Hematopoietic multipotent progenitor cell (in vitro differentiated cells): ENCODE measurements at regions not wholly inside any gene's neighbourhood (a gene's known extent, or its start where the extent isn't known, plus 50 kb on each side); places are given as distances from the start of the nearest gene placed in this dataset.
"Not testable (repeated sequence)": the region's sequence is repeated elsewhere in the genome, so short reads cannot be mapped to it uniquely, and the experiment has no call there.

Source experiments
- DNase-seq, 3 donors: peaks; one replicate each; pipeline ENCODE4 v3.0.0-alpha.2; 2011 to 2015; ENCODE audit warnings: low read depth in 2 of 3, low spot score in 2 of 3

DNA sequence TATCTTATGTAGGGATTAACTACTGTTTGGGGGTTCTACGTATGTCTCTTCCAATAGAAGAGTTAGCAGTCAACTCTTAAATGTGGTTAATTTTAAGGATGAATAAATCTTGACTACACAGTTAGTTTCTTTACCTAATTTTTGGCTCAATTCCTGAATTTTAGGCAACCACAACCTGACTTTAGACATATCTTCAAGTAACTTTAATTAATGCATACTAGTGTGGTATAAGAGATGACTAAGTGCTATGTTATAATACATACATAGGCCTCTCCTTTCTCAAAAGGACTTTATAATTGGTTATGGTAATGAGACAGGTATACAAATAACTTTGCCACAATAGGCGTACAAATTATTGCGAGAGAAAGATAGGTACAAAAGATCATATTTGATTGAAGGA is 312.0 kb downstream of the IRS1 start:
- DNase-seq, result no peak

DNA sequence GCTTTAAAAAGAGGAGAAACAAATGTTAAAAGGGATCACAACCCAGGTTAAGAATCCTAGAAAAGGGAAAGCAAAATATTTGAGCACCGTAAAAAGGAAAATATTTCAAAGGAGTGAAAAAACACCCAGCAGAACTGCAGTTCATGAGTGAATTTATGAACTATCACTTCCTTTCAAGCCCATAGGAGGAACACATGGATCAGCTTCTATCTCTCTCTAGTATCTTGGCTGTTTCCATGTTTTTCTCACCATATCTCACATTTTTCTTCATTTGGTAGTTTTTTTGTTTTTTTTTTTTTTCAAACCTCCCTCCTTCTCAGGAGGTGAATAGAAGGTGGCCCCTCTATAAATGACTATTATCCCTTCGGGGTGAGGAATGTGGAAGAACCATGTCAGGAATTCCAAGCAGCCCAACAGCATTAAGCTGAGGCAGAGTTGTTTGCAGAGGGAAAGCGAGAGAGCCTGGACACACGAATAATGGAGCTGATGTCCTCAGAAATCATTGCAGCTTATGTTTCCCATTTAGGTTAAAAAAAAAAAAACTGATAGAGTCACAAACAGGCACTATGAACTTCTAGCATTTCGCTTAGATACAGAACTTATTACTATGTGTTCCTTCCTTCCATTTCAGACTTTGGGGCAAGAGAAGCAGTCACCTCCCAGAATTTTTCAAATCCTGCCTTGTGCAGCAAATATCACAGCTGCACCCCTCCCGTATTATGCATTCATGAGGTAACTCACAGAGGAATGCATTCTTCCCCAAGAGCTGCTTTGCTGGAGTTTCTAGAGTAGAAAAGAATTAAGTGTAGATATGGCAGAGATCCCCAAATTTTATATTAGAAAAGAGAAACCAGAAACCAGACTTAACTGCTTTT is 315.6 kb downstream of the IRS1 start:
- DNase-seq, result no peak

GRCh38 chr2:226483143-226483542 is 316.5 kb downstream of the IRS1 start:
- no peak for DNase-seq

- no peak for DNase-seq
These were observed 321.4 kb downstream of the IRS1 start for GRCh38 chr2:226478109-226478809.

- DNase-seq, result no peak
These were observed 322.2 kb downstream of the IRS1 start for GRCh38 chr2:226477221-226478108.

DNA sequence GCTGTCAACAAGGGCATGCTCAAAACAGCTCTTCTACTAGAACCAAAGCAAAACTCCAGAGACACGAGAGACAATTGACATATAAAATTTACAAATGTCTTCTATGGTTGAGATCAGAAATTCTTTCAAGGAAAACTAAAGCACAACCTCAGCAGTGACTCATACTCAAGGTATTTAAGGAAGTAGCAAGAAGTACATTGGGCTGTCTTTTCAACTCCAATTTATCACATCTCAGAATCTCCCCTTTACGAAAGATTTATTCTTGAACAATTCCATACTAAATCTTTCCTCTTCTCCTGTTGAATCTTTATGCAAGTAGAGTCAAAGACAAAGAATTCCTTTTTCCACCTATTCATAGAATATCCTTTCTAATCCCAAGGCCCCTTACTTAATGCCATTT is 324.0 kb downstream of the IRS1 start:
- DNase-seq, result no peak

DNA sequence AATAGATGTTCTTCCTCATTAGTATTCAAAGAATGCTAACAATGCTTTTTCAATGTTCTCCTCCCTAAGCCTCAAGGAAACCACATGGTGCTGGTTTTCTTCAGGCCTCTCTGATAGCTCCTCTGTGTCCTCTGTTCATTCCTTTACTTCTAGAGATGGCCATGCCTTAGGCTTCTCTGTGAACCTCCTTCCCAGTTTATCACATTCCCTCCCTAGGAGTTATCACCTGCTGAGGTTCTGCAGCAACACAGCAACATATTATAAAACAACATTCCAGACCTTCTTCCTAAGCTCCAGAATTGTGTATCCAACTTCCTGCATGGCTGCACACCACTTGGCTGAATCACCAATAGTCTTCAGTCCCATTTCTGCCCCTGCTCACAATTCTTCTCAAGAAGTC is 325.5 kb downstream of the IRS1 start:
- DNase-seq, result no peak

DNA sequence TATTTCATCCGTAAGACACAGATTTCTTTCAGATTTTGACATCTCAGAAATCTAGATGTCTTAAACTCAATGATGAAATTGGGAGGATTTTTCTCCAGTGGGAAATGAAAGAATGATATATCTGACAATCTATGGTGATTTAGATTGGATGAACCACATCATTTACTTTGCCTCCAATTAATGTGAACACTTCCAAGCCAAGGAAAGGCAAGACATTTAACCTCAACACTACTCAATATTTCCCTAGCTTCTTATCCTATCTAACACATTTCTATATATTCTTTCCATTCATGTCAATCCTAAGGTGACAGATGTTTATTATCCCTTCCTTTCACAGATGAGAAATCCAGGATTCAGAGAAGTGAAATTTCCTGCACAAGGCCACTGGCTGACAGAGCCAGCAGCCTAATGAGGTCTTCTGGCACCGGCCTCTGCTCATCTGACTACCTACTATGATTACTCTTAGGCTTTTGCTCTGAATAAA is 327.6 kb downstream of the IRS1 start:
- DNase-seq, result no peak

DNA sequence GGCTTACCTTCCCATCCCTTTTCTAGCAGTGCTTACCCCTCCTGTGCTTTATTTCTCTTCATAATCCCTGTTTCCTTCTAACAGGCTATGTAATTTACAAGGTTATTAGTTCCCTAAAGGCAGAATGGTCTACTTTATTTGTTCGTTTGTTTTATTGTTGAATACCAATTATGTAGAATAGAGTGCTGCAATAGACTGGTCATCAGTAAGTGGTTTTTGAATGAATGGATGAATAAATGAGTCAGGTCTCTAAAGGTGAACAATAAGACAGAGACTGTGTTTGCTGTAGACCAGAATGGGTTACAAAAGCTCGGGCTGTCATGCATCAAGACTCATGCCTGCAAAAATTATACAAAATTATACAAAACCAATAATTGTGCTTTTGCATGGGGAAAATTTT is 332.0 kb downstream of the IRS1 start:
- no peak for DNase-seq

- no peak for DNase-seq
These were observed 332.4 kb downstream of the IRS1 start for GRCh38 chr2:226467221-226467620.

GRCh38 chr2:226466589-226466988 is 333.0 kb downstream of the IRS1 start:
- no peak for DNase-seq

GRCh38 chr2:226466124-226466523 is 333.5 kb downstream of the IRS1 start:
- DNase-seq, result no peak

GRCh38 chr2:226464380-226464779 is 335.2 kb downstream of the IRS1 start:
- no peak for DNase-seq

GRCh38 chr2:226463154-226463553 is 336.5 kb downstream of the IRS1 start:
- no peak for DNase-seq

DNA sequence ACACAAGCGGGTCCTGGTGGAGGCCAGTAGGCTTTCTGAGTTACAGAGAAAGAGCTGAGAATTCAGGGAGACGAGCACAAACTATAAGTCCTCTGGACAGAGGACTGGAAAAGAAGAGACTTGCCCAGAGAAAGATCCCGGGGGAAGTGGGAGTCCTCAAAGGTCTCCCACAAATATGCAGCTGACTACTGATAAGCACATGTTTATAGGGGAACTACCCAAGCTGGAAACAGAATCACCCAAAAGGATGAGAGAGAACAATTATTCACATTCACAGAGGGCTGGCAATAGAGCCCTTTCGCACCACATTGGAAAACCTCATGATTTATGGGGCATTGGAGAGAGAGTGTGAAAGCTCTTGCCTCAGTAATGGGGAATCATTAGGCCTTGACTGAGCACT is 337.6 kb downstream of the IRS1 start:
- DNase-seq, result no peak

DNA sequence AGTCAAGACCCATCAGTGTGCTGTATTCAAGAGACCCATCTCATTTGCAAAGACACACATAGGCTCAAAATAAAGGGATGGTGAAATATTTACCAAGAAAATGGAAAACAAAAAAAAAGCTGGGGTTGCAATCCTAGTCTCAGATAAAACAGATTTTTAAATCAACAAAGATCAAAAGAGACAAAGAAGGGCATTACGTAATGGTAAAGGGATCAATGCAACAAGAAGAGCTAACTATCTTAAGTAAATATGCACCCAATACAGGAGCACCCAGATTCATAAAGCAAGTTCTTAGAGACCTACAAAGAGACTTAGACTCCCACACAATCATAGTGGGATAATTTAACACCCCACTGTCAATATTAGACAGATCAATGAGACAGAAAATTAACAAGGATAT is 343.5 kb downstream of the IRS1 start:
- not testable (repeated sequence) for DNase-seq

DNA sequence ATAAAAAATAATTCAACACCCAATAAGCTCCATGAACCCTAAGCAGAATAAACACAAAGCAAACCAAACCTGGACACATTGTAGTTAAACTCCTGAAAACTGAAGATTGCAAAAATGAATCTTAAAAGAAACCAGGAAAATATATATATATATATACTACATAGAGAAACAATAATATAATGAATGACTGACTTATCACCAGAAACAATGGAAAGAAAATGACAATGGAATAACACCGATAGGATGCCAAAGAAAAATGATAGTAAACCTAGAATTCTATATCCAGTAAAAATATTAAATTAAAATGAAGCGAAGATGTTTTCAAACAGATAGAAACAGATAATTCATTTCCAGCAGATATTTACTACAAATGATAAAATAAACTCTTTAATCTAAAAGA is 346.9 kb downstream of the IRS1 start:
- no peak for DNase-seq

GRCh38 chr2:226451486-226451885 is 348.1 kb downstream of the IRS1 start:
- no peak for DNase-seq

GRCh38 chr2:226450141-226450540 is 349.5 kb downstream of the IRS1 start:
- DNase-seq, result no peak

DNA sequence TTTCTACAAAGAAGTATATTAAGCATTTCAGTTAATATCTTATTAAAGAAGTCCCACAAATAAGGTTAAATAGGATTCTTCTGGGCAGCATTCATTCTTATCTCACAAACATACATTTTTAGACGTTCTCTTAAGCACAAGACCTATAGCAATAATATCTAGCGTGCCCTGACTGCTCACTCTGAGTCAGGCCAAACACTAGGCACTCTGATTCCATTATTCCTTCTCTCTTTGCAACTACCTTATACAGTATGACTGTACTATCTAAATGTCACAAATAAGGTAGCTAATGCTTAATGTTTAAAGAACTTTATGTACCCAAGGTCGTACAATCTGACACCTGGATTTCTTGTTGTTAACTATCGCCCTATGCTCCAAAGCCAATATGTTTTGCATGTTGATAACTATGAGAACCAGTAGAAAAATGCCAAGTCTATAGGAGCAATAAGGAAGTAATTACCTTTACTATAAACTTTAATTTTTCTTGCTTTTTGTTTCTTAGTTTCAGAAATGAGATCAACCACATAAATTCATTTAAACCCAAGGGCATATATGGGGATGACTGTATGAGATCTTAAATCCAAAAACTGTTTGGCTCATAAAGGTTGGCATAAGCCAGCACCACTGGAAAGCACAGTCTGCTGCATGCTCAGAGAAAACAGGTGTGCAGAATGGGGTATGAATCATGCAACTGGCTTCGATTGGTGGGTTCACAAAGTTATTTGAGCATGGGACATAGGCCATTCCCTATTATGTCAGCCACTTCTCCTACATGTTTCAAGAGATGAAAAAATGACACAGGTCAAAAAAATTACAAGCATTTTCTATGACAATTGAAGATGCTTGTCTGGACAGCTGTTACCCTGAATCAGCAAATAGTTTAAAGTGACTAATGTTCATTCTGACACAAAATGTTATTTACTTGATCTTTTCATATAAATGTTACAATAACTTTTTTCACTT is 352.0 kb downstream of the IRS1 start:
- no peak for DNase-seq
